ENCODE measurements at regions not wholly inside any gene's neighbourhood (a gene's known extent, or its start where the extent isn't known, plus 50 kb on each side); places are given as distances from the start of the nearest gene placed in this dataset.
"Not testable (repeated sequence)": the region's sequence is repeated elsewhere in the genome, so short reads cannot be mapped to it uniquely, and the experiment has no call there.

- DNase-seq (ENCODE audit: low read depth): no peak
Observed at GRCh38 chr2:238521002-238521401, 94.3 kb downstream of the ASB1 start.

- DNase-seq (ENCODE audit: low read depth): no peak
Observed at GRCh38 chr2:238521870-238522269, 95.1 kb downstream of the ASB1 start.

GRCh38 chr2:238523158-238524110 is 96.7 kb downstream of the ASB1 start:
- DNase-seq (ENCODE audit: low read depth): no peak

- DNase-seq (ENCODE audit: low read depth): no peak
Observed at GRCh38 chr2:238524426-238524983, 97.8 kb downstream of the ASB1 start.

- DNase-seq (ENCODE audit: low read depth): no peak
Observed at GRCh38 chr2:238525990-238526389, 99.3 kb downstream of the ASB1 start.

GRCh38 chr2:238527565-238527964 is 100.8 kb downstream of the ASB1 start:
- no peak for DNase-seq (ENCODE audit: low read depth)

- no peak for DNase-seq (ENCODE audit: low read depth)
Observed at GRCh38 chr2:238528953-238529781, 102.4 kb downstream of the ASB1 start.

GRCh38 chr2:238531017-238531645 is 104.4 kb downstream of the ASB1 start:
- DNase-seq (ENCODE audit: low read depth): not testable (repeated sequence)

- not testable (repeated sequence) for DNase-seq (ENCODE audit: low read depth)
Observed at GRCh38 chr2:238543732-238544131, 117.0 kb downstream of the ASB1 start.

GRCh38 chr2:238548902-238549462 is 122.3 kb downstream of the ASB1 start:
- no peak for DNase-seq (ENCODE audit: low read depth)

GRCh38 chr2:238549866-238550265 is 123.1 kb downstream of the ASB1 start:
- DNase-seq (ENCODE audit: low read depth): no peak

GRCh38 chr2:238551091-238551490 is 124.4 kb downstream of the ASB1 start:
- DNase-seq (ENCODE audit: low read depth): no peak

- DNase-seq (ENCODE audit: low read depth): no peak
Observed at GRCh38 chr2:238552226-238552625, 125.5 kb downstream of the ASB1 start.

- DNase-seq (ENCODE audit: low read depth): no peak
Observed at GRCh38 chr2:238553159-238553558, 126.4 kb downstream of the ASB1 start.

GRCh38 chr2:238554468-238555315 is 128.0 kb downstream of the ASB1 start:
- DNase-seq (ENCODE audit: low read depth): no peak

GRCh38 chr2:238555786-238556542 is 129.2 kb downstream of the ASB1 start:
- no peak for DNase-seq (ENCODE audit: low read depth)

GRCh38 chr2:238557431-238557830 is 130.7 kb downstream of the ASB1 start:
- DNase-seq (ENCODE audit: low read depth): no peak

GRCh38 chr2:238557936-238558335 is 131.2 kb downstream of the ASB1 start:
- no peak for DNase-seq (ENCODE audit: low read depth)

- DNase-seq (ENCODE audit: low read depth): no peak
Observed at GRCh38 chr2:238558456-238559099, 131.9 kb downstream of the ASB1 start.

GRCh38 chr2:238560234-238560633 is 133.5 kb downstream of the ASB1 start:
- DNase-seq (ENCODE audit: low read depth): no peak
